ENCODE measurements at regions not wholly inside any gene's neighbourhood (a gene's known extent, or its start where the extent isn't known, plus 50 kb on each side); places are given as distances from the start of the nearest gene placed in this dataset.
"Not testable (repeated sequence)": the region's sequence is repeated elsewhere in the genome, so short reads cannot be mapped to it uniquely, and the experiment has no call there.

GRCh38 chr10:120208488-120208887, 248.5 kb upstream of the PLPP4 start:
- DNase-seq: no peak

- DNase-seq: no peak
Measured at GRCh38 chr10:120209124-120209762, 247.8 kb upstream of the PLPP4 start.

- DNase-seq: no peak
Measured at GRCh38 chr10:120212275-120212674, 244.8 kb upstream of the PLPP4 start.

- DNase-seq: not testable (repeated sequence)
Measured at GRCh38 chr10:120213283-120213682, 243.7 kb upstream of the PLPP4 start.

GRCh38 chr10:120217736-120218135, 239.3 kb upstream of the PLPP4 start:
- DNase-seq: no peak

GRCh38 chr10:120221873-120222485, 235.0 kb upstream of the PLPP4 start:
- DNase-seq: peak in 1 of 2 experiments; percentile 14

GRCh38 chr10:120229641-120230040, 227.4 kb upstream of the PLPP4 start:
- no peak for DNase-seq

- not testable (repeated sequence) for DNase-seq
Measured at GRCh38 chr10:120239695-120240094, 217.3 kb upstream of the PLPP4 start.

GRCh38 chr10:120251821-120252442, 205.1 kb upstream of the PLPP4 start:
- no peak for DNase-seq

- DNase-seq: no peak
Measured at GRCh38 chr10:120253131-120253530, 203.9 kb upstream of the PLPP4 start.

- DNase-seq: no peak
Measured at GRCh38 chr10:120260456-120260855, 196.6 kb upstream of the PLPP4 start.

- no peak for DNase-seq
Measured at GRCh38 chr10:120262857-120263547, 194.0 kb upstream of the PLPP4 start.

- DNase-seq: no peak
Measured at GRCh38 chr10:120266022-120266421, 191.0 kb upstream of the PLPP4 start.

- no peak for DNase-seq
Measured at GRCh38 chr10:120270906-120271305, 186.1 kb upstream of the PLPP4 start.

GRCh38 chr10:120271696-120272095, 185.3 kb upstream of the PLPP4 start:
- DNase-seq: no peak

- DNase-seq: no peak
Measured at GRCh38 chr10:120272350-120272749, 184.7 kb upstream of the PLPP4 start.

- DNase-seq: no peak
Measured at GRCh38 chr10:120278069-120278468, 179.0 kb upstream of the PLPP4 start.

GRCh38 chr10:120279196-120279595, 177.8 kb upstream of the PLPP4 start:
- no peak for DNase-seq

- DNase-seq: no peak
Measured at GRCh38 chr10:120282421-120282820, 174.6 kb upstream of the PLPP4 start.

- no peak for DNase-seq
Measured at GRCh38 chr10:120282846-120283492, 174.1 kb upstream of the PLPP4 start.

GRCh38 chr10:120285408-120285807, 171.6 kb upstream of the PLPP4 start:
- DNase-seq: no peak

GRCh38 chr10:120286280-120286679, 170.7 kb upstream of the PLPP4 start:
- DNase-seq: no peak

GRCh38 chr10:120300513-120300912, 156.5 kb upstream of the PLPP4 start:
- no peak for DNase-seq
